Hematopoietic multipotent progenitor cell (in vitro differentiated cells): ENCODE measurements at regions not wholly inside any gene's neighbourhood (a gene's known extent, or its start where the extent isn't known, plus 50 kb on each side); places are given as distances from the start of the nearest gene placed in this dataset.
A peak's percentile ranks its signal among the peaks of the same experiment; 100 is the strongest.

Experiments used
- DNase-seq, 3 donors: peaks; one replicate each; pipeline ENCODE4 v3.0.0-alpha.2; 2011 to 2015; ENCODE audit warnings: low read depth in 2 of 3, low spot score in 2 of 3

DNA sequence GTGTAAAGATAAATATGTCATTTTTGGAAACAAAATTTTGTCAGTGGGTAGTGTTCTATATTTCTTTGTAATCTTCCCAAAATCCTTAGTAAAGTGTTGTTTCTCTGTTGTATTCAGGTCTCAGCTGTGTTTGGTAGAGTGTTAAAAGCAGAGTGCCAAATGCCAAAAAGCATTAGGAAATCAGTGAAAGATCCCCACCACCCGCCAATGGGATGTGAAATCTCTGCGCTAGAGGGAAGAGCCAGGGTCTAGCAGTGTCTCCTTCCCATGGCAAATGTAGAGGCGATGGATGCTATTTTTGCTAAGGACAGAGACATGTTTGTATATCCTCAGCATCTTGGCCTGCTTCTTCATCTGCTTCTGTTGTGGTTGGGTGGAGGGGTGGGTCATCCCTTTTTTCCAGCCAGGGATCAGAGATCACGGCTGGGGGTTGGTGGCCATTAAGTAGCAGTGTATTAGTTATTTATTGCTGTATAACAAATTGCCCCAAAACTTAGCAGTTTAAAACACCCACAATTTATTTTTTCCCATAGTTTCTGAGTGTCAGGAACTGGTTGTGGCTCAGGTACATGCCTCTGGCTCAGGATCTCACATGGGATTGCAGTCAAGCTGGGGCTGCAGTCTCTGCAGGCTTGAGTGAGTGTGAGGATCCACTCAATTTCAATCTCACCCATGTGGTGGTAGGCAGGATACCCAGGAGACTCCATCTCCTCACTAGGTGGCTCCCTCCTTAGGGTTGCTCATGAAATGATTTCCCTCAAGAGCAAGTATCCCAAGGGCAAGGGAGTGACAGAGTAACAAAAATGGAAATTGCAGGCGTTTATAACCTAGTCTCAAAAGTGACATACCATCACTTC, 211.9 kb downstream of the MYCN start:
- no peak for DNase-seq

DNA sequence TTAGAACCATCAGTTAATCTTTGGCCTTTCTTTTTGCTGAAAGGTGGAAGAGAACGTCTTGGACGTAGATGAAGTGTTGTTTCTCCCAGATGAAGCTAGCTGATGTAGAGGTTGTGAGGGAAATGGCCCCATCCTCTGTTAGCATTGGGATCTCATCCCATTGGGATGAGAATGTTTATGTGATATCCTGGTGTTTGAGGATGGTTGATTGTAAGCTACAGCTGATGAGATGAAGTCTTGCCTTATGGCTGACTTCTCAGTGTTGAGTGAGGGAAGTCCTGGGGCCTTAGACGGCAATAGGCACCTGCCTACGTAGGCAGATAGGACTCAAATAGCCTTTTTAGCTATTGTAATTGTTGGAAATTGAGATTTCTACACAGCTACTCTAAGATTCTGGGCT, 211.3 kb downstream of the MYCN start:
- no peak for DNase-seq

DNA sequence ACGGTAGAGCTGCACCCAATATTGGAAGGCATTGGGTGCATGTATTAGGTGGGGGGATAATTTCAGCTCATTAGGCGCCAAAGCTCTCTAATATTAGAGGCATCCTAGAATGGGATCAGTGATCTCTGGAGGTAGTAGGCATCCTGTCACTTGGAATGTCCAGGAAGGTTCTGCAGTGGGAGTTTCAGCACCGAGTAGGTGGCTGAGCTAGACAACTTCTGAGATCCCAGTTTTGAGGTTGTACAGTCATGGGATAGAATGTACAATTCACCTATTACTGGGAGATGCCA, 210.9 kb downstream of the MYCN start:
- no peak for DNase-seq

DNA sequence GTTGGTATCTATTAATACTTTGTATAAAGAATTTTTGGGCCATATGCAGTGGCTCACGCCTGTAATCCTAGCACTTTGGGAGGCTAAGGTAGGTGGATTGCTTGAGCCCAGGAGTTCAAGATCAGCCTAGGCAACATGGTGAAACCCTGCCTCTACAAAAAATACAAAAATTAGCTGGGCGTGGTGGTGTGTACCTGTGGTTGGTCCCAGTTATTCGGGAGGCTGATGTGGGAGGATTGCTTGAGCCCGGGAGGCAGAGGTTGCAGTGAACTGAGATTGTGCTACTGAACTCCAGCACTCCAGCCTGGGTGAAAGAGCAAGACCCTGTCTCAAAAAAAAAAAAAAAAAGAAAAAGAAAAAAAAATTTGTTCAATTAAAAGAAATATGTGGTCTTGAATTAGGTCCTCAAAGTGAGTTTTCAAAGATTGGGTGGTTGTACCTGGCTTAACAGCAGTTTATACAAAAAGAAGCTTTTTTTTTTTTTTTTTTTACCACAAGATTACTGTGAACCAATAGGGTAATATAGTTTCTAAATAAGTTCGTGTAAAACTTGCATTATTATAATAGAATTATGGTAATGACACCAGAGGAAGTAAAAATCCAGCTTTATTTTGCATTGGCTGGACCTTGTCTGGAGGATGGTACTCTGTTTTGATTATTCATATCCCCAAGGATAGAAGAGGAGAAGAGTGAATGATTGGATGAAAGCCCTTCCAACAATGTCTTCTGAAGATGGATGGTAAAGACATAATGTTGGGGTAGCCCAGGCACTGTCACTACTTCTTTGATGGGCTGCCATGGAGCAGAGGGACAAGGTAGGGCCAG, 210.3 kb downstream of the MYCN start:
- no peak for DNase-seq

DNA sequence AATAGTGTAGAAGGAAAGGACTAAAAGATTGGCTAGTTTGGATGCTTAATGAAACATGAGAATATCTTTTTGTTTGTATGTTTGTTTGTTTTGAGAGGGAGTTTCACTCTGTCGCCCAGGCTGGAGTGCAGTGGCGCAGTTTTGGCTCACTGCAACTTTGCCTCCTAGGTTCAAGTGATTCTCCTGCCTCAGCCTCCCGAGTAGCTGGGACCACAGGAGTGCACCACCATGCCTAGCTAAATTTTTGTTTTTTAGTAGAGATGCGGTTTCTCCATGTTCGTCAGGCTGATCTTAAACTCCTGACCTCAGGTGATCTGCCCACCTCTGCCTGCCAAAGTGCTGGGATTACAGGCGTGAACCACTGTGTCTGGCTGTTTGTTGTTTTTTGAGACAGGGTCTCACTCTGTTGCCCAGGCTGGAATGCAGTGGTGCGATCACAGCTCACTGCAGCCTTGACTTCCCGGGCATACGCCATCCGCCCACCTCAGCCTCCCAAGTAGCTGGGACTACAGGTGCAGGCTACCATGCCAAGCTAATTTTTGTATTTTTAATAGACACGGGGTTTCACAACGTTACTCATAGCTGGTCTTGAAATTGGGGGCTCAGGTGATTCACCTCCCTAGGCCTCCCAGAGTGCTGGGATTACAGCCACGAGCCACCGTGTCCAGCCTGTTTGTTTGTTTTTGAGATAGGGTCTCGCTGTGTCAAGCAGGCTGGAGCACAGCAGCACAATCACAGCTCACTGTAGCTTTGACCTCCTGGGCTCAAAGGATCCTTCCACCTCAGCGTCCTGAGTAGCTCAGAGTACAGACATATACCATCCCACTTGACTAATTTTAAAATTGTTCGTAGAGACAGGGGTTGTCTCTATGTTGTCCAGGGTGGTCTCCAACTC, 209.2 kb downstream of the MYCN start:
- DNase-seq, result no peak

DNA sequence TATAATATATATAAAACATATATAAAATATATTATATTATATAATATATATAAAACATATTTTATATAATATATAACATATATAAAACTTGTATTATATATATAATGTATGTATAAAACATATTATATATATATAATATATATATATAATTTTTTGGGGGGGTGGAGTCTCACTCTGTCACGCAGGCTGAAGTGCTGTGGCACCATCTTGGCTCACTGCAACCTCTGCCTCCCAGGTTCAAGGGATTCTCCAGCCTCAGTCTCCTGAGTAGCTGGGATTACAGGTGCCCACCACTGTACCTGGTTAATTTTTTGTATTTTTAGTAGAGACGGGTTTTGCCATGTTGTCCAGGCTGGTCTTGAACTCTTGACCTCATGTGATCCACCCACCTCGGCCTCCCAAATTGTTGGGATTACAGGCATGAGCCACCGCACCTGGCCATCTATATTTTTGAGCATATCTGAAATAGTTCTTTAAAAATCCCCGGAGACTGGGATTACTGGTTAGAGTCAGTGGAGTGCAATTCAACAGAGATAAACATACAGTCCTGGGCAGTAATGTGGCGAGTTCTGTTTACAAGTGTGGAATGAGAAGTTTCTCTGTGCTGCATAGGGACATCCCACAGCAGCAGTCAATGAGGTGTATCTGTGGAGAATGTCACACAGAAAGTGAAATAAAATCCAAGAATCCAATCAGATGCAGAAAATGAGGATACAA, 208.4 kb downstream of the MYCN start:
- DNase-seq, result peak in 1 of 3 donors; percentile 34

DNA sequence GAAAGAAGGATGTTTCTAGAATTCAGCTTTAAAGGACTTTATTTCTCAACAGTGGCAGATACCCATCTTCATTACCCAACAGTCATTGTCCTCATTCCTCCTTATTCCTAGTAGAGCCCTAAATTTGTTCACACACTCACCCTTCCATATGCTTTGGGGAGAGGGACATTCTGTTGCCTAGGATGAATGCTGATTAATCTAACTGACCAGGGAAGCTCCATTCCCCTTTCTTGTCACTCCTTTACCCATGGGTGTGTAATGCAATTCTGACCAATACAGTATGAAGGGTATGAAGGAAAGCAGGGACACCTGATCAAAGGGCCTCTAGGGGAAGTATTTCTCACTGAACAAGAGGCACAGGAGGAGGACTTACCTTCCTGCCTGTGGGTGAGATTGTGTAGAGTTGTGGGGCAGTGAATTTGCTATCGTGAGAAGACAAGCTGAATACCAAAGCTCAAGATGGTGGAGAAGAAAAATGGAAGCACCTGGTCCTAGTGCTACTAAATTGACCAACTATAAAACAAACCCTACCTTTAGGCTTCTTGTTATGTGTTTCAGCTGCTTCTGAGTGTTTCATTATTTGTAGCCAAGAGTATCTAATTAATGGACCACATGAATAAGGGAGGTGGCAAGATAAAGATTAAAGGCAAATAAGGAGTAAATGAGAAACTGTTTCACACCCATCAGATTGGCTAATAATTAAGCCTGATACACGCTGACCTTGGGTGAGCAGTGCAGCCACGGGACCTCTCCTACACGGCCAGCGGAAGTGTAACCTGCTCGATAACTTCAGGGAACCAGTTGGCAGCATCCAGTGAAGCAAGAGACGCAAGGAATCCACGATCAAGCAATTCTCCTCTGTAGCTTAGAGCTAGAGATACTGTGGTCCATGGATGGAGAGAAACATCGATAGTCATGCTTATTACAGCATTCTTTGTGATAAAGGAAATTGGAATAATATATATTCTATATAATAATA, 202.3 kb downstream of the MYCN start:
- DNase-seq, result peak in 1 of 3 donors; percentile 47

DNA sequence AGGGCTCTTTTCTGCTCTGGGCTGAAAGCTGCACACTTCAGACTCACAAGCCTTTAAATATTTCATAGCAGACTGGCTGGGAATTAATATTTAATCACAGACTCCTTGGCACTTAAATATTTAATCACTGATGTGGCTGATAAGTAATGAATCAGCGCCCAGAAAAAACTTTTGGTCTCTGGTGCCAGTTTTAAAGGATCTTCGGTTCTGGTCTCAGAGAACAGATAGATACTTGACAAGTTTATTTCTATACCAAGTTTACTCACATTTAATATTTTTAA, 201.2 kb downstream of the MYCN start:
- no peak for DNase-seq

DNA sequence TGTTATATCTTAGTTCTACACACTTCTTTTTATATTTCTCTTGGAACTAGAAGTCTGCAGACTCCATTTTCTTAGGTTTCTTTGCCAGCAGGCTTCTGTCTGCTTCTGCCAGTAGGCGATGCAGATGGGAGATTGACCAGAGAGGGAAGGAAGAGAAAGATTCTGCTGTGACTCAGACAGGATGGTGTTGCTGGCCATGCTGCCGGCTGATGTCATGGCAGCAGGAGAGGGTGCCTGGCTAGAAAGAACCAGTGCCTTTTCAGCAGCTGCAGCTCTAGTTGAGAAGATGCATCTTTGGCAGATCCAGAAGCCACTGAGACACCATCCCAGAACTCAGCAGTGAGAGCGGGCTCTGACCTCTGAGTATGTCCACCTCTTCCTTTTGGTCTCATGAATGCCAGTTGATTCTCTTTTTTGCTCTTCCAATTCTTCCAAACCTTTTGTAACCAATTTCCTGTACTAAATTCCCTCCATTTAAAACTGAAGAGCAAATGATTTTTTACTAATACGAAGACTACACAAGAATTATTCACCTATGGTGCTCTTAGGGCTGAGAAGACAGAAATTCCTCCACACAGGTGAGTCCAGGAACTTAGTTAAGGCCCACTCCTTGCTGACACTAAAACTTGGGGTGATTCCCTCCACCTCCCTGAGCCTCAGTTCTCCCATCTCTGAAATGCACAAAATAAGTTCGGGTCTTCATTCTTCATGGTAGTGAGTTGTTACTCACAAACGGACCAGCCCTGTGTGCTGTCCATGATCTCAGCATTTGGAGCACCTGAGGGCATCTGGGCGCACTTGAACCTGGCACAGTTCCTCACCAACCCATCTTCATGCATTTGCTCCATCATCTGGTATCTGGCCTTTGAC, 200.7 kb downstream of the MYCN start:
- no peak for DNase-seq

DNA sequence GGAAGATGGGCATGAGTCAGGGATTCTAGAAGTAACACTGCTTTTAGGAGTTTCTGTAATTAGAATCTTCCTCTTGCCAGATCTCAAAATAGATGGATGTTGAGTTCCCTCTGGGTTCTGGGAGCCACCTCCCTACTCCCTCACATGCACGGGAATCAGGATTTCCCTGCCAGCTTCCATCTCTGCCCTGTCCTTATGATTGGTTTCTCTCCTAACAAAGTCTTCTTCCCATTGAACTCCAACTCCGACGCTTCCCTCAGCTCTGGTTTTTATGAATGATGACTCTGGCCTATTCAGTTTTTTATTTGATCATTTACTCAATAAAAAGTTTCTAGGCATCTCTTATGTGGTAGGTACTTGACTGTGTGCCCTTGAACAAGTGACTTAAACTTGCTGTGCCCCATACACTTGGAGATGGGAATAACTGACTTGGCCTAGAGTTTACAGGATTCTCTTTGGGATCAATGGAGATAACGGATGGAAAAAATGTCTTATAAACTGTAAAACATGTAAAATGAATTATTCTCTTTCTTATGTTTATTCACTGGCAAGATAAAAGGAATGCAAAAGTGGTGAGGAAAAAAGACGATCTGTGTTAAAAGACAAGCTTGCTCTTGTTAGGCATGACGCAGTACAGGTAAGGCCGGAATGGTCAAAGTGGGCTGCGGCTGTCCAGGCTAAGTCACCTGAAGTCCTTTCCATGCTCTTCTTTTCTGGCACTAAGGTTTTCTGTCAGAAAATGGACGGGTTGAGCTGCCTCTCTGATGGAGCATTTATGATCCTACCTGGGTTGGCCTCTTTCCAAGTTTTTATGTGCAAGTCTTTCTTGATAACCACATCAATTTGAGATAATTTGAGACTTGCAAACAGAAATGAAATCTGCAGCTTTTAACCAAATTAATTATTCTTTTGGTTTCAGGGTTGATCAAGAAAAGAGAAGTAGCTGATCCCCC, 199.6 kb downstream of the MYCN start:
- DNase-seq, result no peak

DNA sequence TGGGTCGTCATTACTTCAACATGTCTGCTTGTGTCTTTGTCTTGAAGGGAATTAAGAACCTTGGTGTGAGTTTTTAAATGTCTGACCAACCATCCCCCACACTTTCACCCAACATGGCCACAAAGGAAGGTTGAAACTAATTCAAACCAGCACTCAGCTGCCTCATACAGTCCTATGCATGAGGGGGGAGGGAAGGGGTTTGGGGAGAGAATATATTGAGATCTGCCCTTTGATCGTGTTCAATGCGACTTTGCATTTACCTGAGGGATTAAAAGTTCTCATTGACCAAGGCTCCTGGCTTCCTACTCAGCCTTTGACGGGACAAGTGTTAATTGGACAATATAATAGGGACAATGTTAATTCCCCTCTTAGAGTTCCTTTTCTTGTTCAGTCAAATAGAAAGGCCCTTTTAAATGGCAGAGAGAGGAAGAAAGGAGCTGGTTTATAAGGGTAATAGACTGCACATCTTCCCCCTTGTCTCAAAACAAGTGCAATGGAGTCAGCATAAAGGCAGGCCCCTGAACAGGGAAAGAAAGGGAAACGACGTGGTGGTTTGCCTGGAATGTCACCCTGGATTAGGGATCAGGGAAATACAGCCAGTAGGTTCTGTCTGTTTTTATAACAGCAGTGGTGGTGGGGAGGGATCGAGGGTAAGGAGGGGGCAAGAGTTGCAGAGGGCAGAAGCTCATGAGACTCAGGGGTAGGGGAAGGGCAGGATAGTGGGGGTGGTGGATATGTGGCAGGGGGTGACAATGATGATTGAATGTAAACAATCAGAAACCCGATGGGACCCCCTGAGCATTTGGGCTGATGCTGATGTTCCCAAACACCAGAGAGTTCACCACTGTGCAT, 198.7 kb downstream of the MYCN start:
- no peak for DNase-seq

DNA sequence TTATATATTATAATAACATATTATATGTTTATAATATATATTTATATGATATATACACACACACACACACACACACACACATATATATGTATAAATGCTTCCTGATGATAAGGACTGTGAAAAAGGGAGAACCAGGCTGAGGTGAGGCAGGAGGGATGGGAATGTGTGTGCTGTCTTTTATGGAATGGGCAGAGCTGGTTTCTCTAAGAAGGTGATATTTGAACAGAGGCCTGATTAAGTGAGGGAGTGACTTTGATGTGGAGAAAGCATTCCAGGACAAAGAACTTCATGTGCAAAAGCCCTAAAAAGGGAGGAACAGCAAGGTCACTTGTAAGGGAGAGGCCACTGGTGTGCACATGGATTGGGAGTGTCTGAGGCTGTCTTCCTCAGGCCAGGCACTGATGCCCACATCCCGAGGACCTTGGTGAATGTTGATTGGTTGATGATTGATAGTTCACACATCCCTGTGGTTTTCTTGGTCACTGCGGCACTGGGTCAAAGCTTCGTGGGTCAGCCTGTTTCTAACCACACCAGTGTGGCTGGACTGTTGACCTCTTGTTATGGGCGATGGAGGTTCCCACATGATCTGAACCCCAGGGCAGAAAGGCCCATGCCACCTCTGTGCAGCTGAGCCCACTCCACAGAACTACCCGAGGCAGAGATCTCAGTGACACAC, 196.9 kb downstream of the MYCN start:
- no peak for DNase-seq

DNA sequence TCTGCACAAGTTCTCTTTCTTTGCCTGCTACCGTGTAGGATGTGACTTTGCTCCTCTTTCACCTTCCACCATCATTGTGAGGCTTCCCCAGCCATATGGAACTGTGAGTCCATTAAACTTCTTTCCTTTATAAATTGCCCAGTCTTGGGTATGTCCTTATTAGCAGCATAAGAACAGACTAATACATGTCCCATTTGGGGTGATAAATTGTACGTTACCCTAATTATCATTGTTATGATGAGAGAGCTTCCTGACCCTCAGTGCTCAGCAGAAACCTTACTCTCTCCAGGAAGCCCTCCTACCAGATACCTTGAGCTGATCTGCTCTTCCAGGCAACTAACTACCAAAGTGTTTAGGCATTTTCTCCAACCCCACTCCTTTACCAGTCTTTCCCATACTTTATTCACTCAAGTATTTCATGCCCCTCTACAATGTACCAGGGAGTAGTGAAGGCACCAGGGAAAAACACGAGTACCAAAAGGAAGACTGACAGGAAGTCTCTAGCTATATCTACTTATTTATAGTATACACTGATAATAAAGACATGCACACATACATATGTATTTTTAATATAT, 196.2 kb downstream of the MYCN start:
- DNase-seq, result no peak

DNA sequence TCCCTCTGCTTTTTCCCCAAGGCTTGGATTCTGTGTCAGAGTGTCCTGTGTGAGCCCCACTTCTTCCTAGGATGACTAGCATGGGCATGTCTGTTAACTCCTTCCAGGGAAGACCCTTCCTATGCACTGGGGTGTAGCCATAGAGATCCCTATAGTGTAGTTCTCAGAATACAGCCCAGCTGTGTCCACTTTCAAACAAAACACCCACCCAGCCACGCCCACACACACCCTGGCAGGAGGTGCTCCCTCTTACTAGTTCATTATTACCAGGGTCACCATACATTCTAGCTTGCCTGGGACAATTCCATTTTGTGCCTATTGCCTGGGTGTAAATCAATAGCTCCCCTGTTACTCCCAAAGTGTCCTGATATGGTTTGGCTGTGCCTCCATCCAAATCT, 195.6 kb downstream of the MYCN start:
- DNase-seq, result no peak

DNA sequence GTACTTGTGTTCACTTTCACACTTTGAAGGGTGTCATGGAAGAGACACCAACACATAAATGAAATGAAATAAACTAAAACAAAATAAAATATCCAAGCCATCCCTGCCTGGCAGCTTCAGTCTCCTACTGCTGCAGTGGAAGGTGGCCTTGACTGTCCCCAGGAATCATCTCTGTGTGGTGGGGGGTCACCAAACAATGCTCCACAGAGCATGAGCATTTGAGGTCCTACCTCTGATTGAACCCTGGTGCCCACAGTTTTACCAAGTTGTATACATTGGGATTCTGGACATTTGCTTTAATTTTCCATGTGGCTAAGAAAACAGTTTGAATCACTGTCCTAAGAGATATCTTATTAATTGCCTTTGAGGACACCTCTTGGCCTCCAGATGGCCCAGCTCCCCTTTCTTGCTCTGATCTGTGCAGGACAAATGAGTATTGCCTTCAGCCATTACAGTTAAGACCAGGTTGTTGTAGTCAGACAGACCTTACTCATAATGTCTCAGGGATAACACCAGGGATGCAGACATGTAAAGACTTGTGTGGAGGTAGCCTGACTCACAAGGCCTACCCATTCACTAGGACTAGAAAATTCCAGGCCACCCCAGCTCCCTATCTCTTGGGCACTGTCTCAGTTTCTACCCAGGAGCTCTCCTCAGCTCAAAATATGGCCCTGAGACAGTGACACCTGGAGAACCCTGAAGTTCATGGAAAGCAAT, 195.0 kb downstream of the MYCN start:
- DNase-seq, result no peak
